ENCODE measurements at regions not wholly inside any gene's neighbourhood (a gene's known extent, or its start where the extent isn't known, plus 50 kb on each side); places are given as distances from the start of the nearest gene placed in this dataset.

GRCh38 chr7:120041798-120042197 is 231.2 kb upstream of the KCND2 start:
- no peaks in the 10 kb centered on the region for H3K9me3 ChIP-seq (ENCODE audit: control insufficient read depth in 4 of 4, low read length in 3 of 4)
- H3K9ac ChIP-seq (ENCODE audit: low read depth in 1 of 2, low read length in 2 of 2) = no peak overlapping the region
- H3K36me3 ChIP-seq (ENCODE audit: control insufficient read depth in 4 of 4, insufficient read depth in 3 of 4, low read depth in 1 of 4, low read length in 3 of 4) = no peaks in the 10 kb centered on the region
- H3K4me3 ChIP-seq (ENCODE audit: low read depth in 1 of 3, low read length in 3 of 3) = no peak overlapping the region
- no peak overlapping the region for H3K27ac ChIP-seq (ENCODE audit: low read depth in 1 of 2, low read length in 2 of 2)
- H3K4me1 ChIP-seq (ENCODE audit: control insufficient read depth in 4 of 4, insufficient read depth in 4 of 4, low read length in 3 of 4) = no peaks in the 10 kb centered on the region
- no peak for DNase-seq (ENCODE audit: low spot score)
- TF ChIP-seq, protein P1, sequence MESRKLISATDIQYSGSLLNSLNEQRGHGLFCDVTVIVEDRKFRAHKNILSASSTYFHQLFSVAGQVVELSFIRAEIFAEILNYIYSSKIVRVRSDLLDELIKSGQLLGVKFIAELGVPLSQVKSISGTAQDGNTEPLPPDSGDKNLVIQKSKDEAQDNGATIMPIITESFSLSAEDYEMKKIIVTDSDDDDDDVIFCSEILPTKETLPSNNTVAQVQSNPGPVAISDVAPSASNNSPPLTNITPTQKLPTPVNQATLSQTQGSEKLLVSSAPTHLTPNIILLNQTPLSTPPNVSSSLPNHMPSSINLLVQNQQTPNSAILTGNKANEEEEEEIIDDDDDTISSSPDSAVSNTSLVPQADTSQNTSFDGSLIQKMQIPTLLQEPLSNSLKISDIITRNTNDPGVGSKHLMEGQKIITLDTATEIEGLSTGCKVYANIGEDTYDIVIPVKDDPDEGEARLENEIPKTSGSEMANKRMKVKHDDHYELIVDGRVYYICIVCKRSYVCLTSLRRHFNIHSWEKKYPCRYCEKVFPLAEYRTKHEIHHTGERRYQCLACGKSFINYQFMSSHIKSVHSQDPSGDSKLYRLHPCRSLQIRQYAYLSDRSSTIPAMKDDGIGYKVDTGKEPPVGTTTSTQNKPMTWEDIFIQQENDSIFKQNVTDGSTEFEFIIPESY (IDR thresholded peaks at IDR 0.05) = no peak
- TF ChIP-seq, protein P2, sequence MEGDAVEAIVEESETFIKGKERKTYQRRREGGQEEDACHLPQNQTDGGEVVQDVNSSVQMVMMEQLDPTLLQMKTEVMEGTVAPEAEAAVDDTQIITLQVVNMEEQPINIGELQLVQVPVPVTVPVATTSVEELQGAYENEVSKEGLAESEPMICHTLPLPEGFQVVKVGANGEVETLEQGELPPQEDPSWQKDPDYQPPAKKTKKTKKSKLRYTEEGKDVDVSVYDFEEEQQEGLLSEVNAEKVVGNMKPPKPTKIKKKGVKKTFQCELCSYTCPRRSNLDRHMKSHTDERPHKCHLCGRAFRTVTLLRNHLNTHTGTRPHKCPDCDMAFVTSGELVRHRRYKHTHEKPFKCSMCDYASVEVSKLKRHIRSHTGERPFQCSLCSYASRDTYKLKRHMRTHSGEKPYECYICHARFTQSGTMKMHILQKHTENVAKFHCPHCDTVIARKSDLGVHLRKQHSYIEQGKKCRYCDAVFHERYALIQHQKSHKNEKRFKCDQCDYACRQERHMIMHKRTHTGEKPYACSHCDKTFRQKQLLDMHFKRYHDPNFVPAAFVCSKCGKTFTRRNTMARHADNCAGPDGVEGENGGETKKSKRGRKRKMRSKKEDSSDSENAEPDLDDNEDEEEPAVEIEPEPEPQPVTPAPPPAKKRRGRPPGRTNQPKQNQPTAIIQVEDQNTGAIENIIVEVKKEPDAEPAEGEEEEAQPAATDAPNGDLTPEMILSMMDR (IDR thresholded peaks at IDR 0.05; ENCODE audit: low read depth, low read length, missing input control) = no peak
- no peak for TF ChIP-seq FOXA1 (IDR thresholded peaks at IDR 0.05)
- TF ChIP-seq, protein P3, sequence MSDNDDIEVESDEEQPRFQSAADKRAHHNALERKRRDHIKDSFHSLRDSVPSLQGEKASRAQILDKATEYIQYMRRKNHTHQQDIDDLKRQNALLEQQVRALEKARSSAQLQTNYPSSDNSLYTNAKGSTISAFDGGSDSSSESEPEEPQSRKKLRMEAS (IDR thresholded peaks at IDR 0.05) = no peak
- TF ChIP-seq RAD21 (IDR thresholded peaks at IDR 0.05) = no peak
- TF ChIP-seq NR2F2 (IDR thresholded peaks at IDR 0.05) = no peak
- no peak for TF ChIP-seq FOXA2 (IDR thresholded peaks at IDR 0.05)
- no peak for TF ChIP-seq SP1 (IDR thresholded peaks at IDR 0.05)
- TF ChIP-seq, protein P4, sequence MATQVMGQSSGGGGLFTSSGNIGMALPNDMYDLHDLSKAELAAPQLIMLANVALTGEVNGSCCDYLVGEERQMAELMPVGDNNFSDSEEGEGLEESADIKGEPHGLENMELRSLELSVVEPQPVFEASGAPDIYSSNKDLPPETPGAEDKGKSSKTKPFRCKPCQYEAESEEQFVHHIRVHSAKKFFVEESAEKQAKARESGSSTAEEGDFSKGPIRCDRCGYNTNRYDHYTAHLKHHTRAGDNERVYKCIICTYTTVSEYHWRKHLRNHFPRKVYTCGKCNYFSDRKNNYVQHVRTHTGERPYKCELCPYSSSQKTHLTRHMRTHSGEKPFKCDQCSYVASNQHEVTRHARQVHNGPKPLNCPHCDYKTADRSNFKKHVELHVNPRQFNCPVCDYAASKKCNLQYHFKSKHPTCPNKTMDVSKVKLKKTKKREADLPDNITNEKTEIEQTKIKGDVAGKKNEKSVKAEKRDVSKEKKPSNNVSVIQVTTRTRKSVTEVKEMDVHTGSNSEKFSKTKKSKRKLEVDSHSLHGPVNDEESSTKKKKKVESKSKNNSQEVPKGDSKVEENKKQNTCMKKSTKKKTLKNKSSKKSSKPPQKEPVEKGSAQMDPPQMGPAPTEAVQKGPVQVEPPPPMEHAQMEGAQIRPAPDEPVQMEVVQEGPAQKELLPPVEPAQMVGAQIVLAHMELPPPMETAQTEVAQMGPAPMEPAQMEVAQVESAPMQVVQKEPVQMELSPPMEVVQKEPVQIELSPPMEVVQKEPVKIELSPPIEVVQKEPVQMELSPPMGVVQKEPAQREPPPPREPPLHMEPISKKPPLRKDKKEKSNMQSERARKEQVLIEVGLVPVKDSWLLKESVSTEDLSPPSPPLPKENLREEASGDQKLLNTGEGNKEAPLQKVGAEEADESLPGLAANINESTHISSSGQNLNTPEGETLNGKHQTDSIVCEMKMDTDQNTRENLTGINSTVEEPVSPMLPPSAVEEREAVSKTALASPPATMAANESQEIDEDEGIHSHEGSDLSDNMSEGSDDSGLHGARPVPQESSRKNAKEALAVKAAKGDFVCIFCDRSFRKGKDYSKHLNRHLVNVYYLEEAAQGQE (IDR thresholded peaks at IDR 0.05) = no peak
- TF ChIP-seq HNF4A (conservative IDR thresholded peaks at IDR 0.05) = no peak
- TF ChIP-seq TAF1 (conservative IDR thresholded peaks at IDR 0.05) = no peak
- TF ChIP-seq GABPA (IDR thresholded peaks at IDR 0.05 in 1 of 2, conservative IDR thresholded peaks at IDR 0.05 in 1 of 2) = no peak
- no peak for TF ChIP-seq HNF4G (IDR thresholded peaks at IDR 0.05)
- no peak for TF ChIP-seq JUND (IDR thresholded peaks at IDR 0.05)
- TF ChIP-seq YY1 (IDR thresholded peaks at IDR 0.05) = no peak
- no peak for TF ChIP-seq EGR1 (IDR thresholded peaks at IDR 0.05; ENCODE audit: low read depth in 2 of 2)
- no peak for TF ChIP-seq RXRA (IDR thresholded peaks at IDR 0.05)
- TF ChIP-seq, protein P5, sequence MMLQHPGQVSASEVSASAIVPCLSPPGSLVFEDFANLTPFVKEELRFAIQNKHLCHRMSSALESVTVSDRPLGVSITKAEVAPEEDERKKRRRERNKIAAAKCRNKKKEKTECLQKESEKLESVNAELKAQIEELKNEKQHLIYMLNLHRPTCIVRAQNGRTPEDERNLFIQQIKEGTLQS (IDR thresholded peaks at IDR 0.05) = no peak
- no peaks in the 10 kb centered on the region for H3K27me3 ChIP-seq (ENCODE audit: control insufficient read depth in 4 of 4, insufficient read depth in 4 of 4, low read length in 3 of 4)

Measured in liver (tissue), 7 donors.